B cell (primary cell): ENCODE measurements at regions not wholly inside any gene's neighbourhood (a gene's known extent, or its start where the extent isn't known, plus 50 kb on each side); places are given as distances from the start of the nearest gene placed in this dataset.

Source experiments
- ATAC-seq: fragments of 200-7000 bp; cut with Tn5 transposase; one replicate; pipeline ENCODE4 v1.10.0; 2021; ENCODE audit warnings: low read depth, mild to moderate bottlenecking, moderate number of reproducible peaks, moderate library complexity
- CTCF ChIA-PET: fragments of 350-600 bp; sonication (Branson Sonifier 250); formaldehyde crosslinking; loops from one replicate; lab custom pipeline; 2021; ENCODE audit warnings: antibody characterized with exemption, inconsistent platforms; lab: Charles Lee
- POLR2A ChIA-PET: fragments of 350-600 bp; sonication (Branson Sonifier 250); formaldehyde crosslinking; loops from one replicate; lab custom pipeline; 2021; ENCODE audit warnings: antibody characterized with exemption; lab: Charles Lee
- DNase-seq: peaks from one replicate; pipeline ENCODE4 v3.0.0; 2013
- H2AFZ ChIP-seq: 2 replicates; pipeline ENCODE4 v1.6.1; 2012; ENCODE audit warnings: mild to moderate bottlenecking, low read depth, low read length; ENCODE audit not compliant: insufficient read depth, poor library complexity, severe bottlenecking
- H3K27ac ChIP-seq, 2 donors: 1 replicate in 1 of 2; 2 replicates in 1 of 2; pipeline ENCODE4 v1.5.1; 2012 to 2013; ENCODE audit warnings: low read length in 2 of 2, mild to moderate bottlenecking in 2 of 2, moderate library complexity in 1 of 2
- H3K27me3 ChIP-seq, 4 experiments: fragments of 200-600 bp in 1 of 4; sonication (generic) in 1 of 4; replicated peaks in 1 of 4; 1 replicate in 2 of 4; 2 replicates in 2 of 4; pipeline versions ENCODE4 v1.6.1 to v1.7.0; 2013 to 2016; ENCODE audit warnings: low read length in 3 of 4, mild to moderate bottlenecking in 2 of 4, mixed read lengths in 1 of 4, moderate library complexity in 1 of 4; ENCODE audit not compliant: insufficient read depth in 4 of 4, control insufficient read depth in 3 of 4; ENCODE audit errors: control extremely low read depth in 1 of 4
- H3K36me3 ChIP-seq, 2 experiments: replicated peaks in 1 of 2; 1 replicate in 1 of 2; 2 replicates in 1 of 2; pipeline versions ENCODE4 v1.6.1 to v1.7.1; 2013; ENCODE audit warnings: low read length in 1 of 2; ENCODE audit not compliant: insufficient read depth in 2 of 2, control insufficient read depth in 1 of 2; ENCODE audit errors: control extremely low read depth in 1 of 2, extremely low read depth in 1 of 2
- H3K4me1 ChIP-seq, 2 donors: fragments of 200-600 bp in 1 of 2; sonication (generic) in 1 of 2; 1 replicate in 1 of 2; 2 replicates in 1 of 2; pipeline versions ENCODE4 v1.5.1 to v1.6.1; 2013 to 2017; ENCODE audit warnings: low read length in 2 of 2; ENCODE audit not compliant: control insufficient read depth in 2 of 2, insufficient read depth in 2 of 2
- H3K4me2 ChIP-seq: replicated peaks from 2 replicates; pipeline ENCODE3; 2012; ENCODE audit warnings: mild to moderate bottlenecking, low read depth, low read length; ENCODE audit not compliant: poor library complexity, severe bottlenecking
- H3K4me3 ChIP-seq, 5 experiments: fragments of 200-600 bp in 1 of 5; sonication (generic) in 1 of 5; 1 replicate in 3 of 5; 2 replicates in 2 of 5; pipeline versions ENCODE4 v1.5.1 to v1.7.0; 2011 to 2016; ENCODE audit warnings: low read length in 4 of 5, mild to moderate bottlenecking in 4 of 5, low read depth in 2 of 5, control low read depth in 1 of 5, moderate library complexity in 1 of 5; ENCODE audit not compliant: insufficient read depth in 1 of 5; ENCODE audit errors: control extremely low read depth in 1 of 5, extremely low read depth in 1 of 5
- H3K79me2 ChIP-seq: fragments of 200-600 bp; sonication (generic); one replicate; pipeline ENCODE4 v1.6.0; 2016; ENCODE audit warnings: low read length; ENCODE audit not compliant: control insufficient read depth, insufficient read depth
- H3K9ac ChIP-seq: fragments of 200-600 bp; sonication (generic); 2 replicates; pipeline ENCODE4 v1.6.1; 2017; ENCODE audit warnings: mild to moderate bottlenecking, low read length, moderate library complexity
- H3K9me3 ChIP-seq, 3 donors: one replicate each; pipeline versions ENCODE4 v1.6.1 to v1.7.1; 2013; ENCODE audit warnings: low read length in 2 of 3; ENCODE audit not compliant: control insufficient read depth in 2 of 3, insufficient read depth in 1 of 3; ENCODE audit errors: control extremely low read depth in 1 of 3
- H4K20me1 ChIP-seq: 2 replicates; pipeline ENCODE4 v1.6.0; 2012; ENCODE audit warnings: mild to moderate bottlenecking, low read length; ENCODE audit not compliant: insufficient read depth, control insufficient read depth, poor library complexity, severe bottlenecking
- H3K27ac Mint-ChIP-seq: one replicate; pipeline ENCODE4 v1.8.0; 2021; ENCODE audit warnings: mixed read lengths
- H3K27me3 Mint-ChIP-seq: one replicate; pipeline ENCODE4 v1.8.0; 2021; ENCODE audit warnings: mixed read lengths
- H3K4me1 Mint-ChIP-seq: one replicate; pipeline ENCODE4 v1.8.0; 2021; ENCODE audit warnings: mixed read lengths
- H3K4me3 Mint-ChIP-seq: one replicate; pipeline ENCODE4 v1.8.0; 2021; ENCODE audit warnings: mixed read lengths
- H3K9me3 Mint-ChIP-seq: one replicate; pipeline ENCODE4 v1.8.0; 2022; ENCODE audit warnings: mixed read lengths; ENCODE audit not compliant: insufficient read depth
- EZH2 ChIP-seq: IDR thresholded peaks from 2 replicates; pipeline ENCODE4 v1.6.1; 2012; ENCODE audit warnings: borderline replicate concordance, low read depth, mild to moderate bottlenecking, moderate library complexity, low read length; ENCODE audit not compliant: insufficient read depth, poor library complexity, severe bottlenecking
- WGBS: methylation state at CpG from one replicate; pipeline ENCODE4 v1.1.5; 2013; ENCODE audit warnings: missing lambda C conversion rate; ENCODE audit not compliant: insufficient coverage; 5-methylcytosine and 5-hydroxymethylcytosine counted together
- intact Hi-C: fragments of 100-400 bp; cut with micrococcal nuclease; formaldehyde crosslinking; loops from one replicate; pipeline ENCODE4 v1.10.0; 2022
- TF ChIP-seq, protein P1 (sequence below): fragments of 200-600 bp; IDR thresholded peaks from one replicate; pipeline ENCODE4 v1.8.0; 2022; ENCODE audit warnings: antibody characterized with exemption, mild to moderate bottlenecking

DNA sequence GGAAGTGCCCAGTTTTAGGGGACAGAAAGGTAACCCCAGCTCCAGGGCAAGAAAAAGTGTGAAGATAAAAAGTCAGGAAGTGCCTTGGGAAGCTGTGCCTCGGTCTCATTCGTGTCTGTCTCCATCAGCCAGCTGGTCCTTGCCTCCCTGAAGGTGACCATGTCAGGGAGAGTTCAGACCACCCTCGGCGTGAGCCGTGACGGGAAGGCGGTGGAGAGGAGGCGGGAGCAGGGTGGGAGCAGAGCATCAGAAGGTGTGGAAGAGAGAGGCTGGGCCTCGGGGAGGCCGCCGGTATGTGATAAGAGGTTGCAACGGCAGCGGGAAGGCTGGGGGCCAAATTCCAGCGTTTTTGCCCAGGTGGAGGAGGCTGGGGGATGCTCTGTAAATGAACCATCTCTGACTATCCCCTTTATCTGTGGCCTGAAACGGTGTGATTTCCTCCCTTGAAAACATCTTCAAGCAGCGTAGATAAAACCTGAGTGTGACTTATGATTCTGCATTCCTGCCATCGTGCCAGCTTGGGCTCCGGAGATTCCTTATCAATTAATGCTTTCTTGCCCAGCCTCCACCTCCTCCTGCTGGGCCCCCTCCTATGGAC is 251.8 kb downstream of the IRF8 start:
- 90% methylated on average over 15 of the region's 18 CpGs for WGBS
- POLR2A ChIA-PET: no interaction called here
- Histone ChIP-seq H3K27ac (no peak overlapping the region), H3K79me2 (no peaks in the 10 kb centered on the region), H3K4me3 (no peak overlapping the region), H3K9me3 (no peaks in the 10 kb centered on the region), H3K4me1 (no peaks in the 10 kb centered on the region), H4K20me1 (no peaks in the 10 kb centered on the region), H2AFZ (no peak overlapping the region), H3K9ac (no peak overlapping the region), H3K36me3 (no peaks in the 10 kb centered on the region), H3K27me3 (peaks cover 0 to 4% (median under 1%) of the 10 kb centered on the region in 4 experiments), H3K4me2 (no peak overlapping the region)
- no peaks in the 10 kb centered on the region for H3K4me1 Mint-ChIP-seq
- CTCF ChIA-PET: no interaction called here
- no peak overlapping the region for H3K27ac Mint-ChIP-seq
- TF ChIP-seq, protein P1, sequence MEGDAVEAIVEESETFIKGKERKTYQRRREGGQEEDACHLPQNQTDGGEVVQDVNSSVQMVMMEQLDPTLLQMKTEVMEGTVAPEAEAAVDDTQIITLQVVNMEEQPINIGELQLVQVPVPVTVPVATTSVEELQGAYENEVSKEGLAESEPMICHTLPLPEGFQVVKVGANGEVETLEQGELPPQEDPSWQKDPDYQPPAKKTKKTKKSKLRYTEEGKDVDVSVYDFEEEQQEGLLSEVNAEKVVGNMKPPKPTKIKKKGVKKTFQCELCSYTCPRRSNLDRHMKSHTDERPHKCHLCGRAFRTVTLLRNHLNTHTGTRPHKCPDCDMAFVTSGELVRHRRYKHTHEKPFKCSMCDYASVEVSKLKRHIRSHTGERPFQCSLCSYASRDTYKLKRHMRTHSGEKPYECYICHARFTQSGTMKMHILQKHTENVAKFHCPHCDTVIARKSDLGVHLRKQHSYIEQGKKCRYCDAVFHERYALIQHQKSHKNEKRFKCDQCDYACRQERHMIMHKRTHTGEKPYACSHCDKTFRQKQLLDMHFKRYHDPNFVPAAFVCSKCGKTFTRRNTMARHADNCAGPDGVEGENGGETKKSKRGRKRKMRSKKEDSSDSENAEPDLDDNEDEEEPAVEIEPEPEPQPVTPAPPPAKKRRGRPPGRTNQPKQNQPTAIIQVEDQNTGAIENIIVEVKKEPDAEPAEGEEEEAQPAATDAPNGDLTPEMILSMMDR: no peak
- TF ChIP-seq EZH2: no peak
- no peak overlapping the region for H3K4me3 Mint-ChIP-seq
- intact Hi-C loops: loop anchor here (10.0 kb wide), 1 partner anchor 64 kb away; no protein-coding TSS in a partner anchor
- H3K27me3 Mint-ChIP-seq: peaks cover 34% of the 10 kb centered on the region
- no peaks in the 10 kb centered on the region for H3K9me3 Mint-ChIP-seq
- DNase-seq (no peak), ATAC-seq (no peak)

DNA sequence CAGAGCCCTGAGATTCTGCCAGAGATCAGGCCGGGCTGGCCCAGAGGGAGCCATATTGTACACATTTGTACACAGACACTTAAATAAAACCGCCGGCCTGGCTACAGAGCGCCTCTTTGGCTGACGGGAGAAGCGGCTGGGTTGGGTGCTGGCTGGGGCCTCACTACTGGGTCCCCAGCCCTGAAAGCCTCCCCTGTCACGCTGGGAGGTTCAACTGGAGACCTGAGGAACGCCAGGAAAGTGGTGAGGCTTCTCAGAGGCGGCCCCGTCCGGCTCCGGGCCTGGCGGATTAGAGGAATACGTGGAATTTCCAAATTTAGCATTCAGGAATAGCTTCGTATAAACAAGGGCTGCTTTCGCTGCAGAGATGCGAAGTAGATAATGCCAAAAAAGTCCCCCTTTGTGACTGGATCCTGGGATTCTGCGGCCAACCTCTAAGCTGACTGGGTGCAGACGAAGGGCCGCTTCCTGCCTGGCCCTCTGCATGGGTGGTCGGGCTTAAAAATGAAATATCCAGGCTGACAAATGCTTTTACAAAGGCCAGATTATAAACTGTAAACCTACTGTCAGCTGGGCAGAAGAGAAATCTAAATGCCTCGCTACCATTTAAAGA is 252.4 kb downstream of the IRF8 start:
- Histone ChIP-seq H3K79me2 (no peaks in the 10 kb centered on the region), H2AFZ (no peak overlapping the region), H3K4me2 (no peak overlapping the region), H3K9ac (no peak overlapping the region), H3K4me1 (no peaks in the 10 kb centered on the region), H3K9me3 (no peaks in the 10 kb centered on the region), H3K4me3 (no peak overlapping the region), H4K20me1 (no peaks in the 10 kb centered on the region), H3K27me3 (peaks cover 0 to 4% (median under 1%) of the 10 kb centered on the region in 4 experiments), H3K27ac (no peak overlapping the region), H3K36me3 (no peaks in the 10 kb centered on the region)
- intact Hi-C loops: loop anchor here (10.0 kb wide), 1 partner anchor 63 kb away; no protein-coding TSS in a partner anchor
- TF ChIP-seq, protein P1: no peak
- Mint-ChIP-seq H3K4me1 (no peaks in the 10 kb centered on the region), H3K4me3 (no peak overlapping the region), H3K27me3 (peaks cover 38% of the 10 kb centered on the region), H3K27ac (no peak overlapping the region), H3K9me3 (no peaks in the 10 kb centered on the region)
- ChIA-PET CTCF (no interaction called here), POLR2A (no interaction called here)
- WGBS: 89% methylated on average over 22 of the region's 22 CpGs
- no peak for ATAC-seq
- no peak for DNase-seq
